Fibroblast of lung (primary cell): ENCODE measurements at regions not wholly inside any gene's neighbourhood (a gene's known extent, or its start where the extent isn't known, plus 50 kb on each side); places are given as distances from the start of the nearest gene placed in this dataset.

Experiments
- CTCF ChIP-seq, 2 donors: IDR thresholded peaks in 1 of 2; conservative IDR thresholded peaks in 1 of 2; 1 replicate in 1 of 2; 2 replicates in 1 of 2; pipeline ENCODE4 v1.5.1; 2011 to 2012; ENCODE audit warnings: low read length in 2 of 2, control low read depth in 1 of 2, inconsistent platforms in 1 of 2, low read depth in 1 of 2, mild to moderate bottlenecking in 1 of 2
- EZH2 ChIP-seq: IDR thresholded peaks from 2 replicates; pipeline ENCODE4 v1.5.1; 2012; ENCODE audit warnings: low read length, control low read depth, mild to moderate bottlenecking; ENCODE audit errors: missing control alignments

- TF ChIP-seq CTCF (conservative IDR thresholded peaks at IDR 0.05 in 1 of 2, IDR thresholded peaks at IDR 0.05 in 1 of 2; ENCODE audit: low read depth in 1 of 2, low read length in 2 of 2) (no peak), EZH2 (no peak)
These were observed 519.7 kb upstream of the ZNF608 start for GRCh38 chr5:125266106-125266505.
